ENCODE measurements at regions not wholly inside any gene's neighbourhood (a gene's known extent, or its start where the extent isn't known, plus 50 kb on each side); places are given as distances from the start of the nearest gene placed in this dataset.

GRCh38 chr10:44589181-44589943 is 204.5 kb upstream of the CXCL12 start:
- H3K9ac ChIP-seq = no peak overlapping the region
- H3K9me3 ChIP-seq = no peaks in the 10 kb centered on the region
- TF ChIP-seq Cebpa-rat (IDR thresholded peaks at IDR 0.05) = no peak
- no peak overlapping the region for H3K4me2 ChIP-seq
- H3K4me3 ChIP-seq = no peak overlapping the region
- H3K4me1 ChIP-seq = no peaks in the 10 kb centered on the region
- H3K27me3 ChIP-seq = no peaks in the 10 kb centered on the region
- no peaks in the 10 kb centered on the region for H4K20me1 ChIP-seq
- H3K27ac ChIP-seq = no peak overlapping the region
- no peaks in the 10 kb centered on the region for H3K36me3 ChIP-seq

GRCh38 chr10:44589944-44590449 is 205.1 kb upstream of the CXCL12 start:
- Histone ChIP-seq H3K4me3 (no peak overlapping the region), H3K36me3 (no peaks in the 10 kb centered on the region), H3K9me3 (no peaks in the 10 kb centered on the region), H3K27ac (no peak overlapping the region), H3K27me3 (no peaks in the 10 kb centered on the region), H3K4me1 (no peaks in the 10 kb centered on the region), H3K4me2 (no peak overlapping the region), H3K9ac (no peak overlapping the region), H4K20me1 (no peaks in the 10 kb centered on the region)
- TF ChIP-seq Cebpa-rat (IDR thresholded peaks at IDR 0.05) = no peak

GRCh38 chr10:44591911-44592310 is 207.0 kb upstream of the CXCL12 start:
- no peaks in the 10 kb centered on the region for H3K4me1 ChIP-seq
- H3K36me3 ChIP-seq = no peaks in the 10 kb centered on the region
- H3K9ac ChIP-seq = no peak overlapping the region
- no peak overlapping the region for H3K4me2 ChIP-seq
- TF ChIP-seq Cebpa-rat (IDR thresholded peaks at IDR 0.05) = no peak
- no peaks in the 10 kb centered on the region for H4K20me1 ChIP-seq
- no peak overlapping the region for H3K4me3 ChIP-seq
- H3K27ac ChIP-seq = no peak overlapping the region
- no peaks in the 10 kb centered on the region for H3K9me3 ChIP-seq
- H3K27me3 ChIP-seq = no peaks in the 10 kb centered on the region

- H3K36me3 ChIP-seq = no peaks in the 10 kb centered on the region
- H3K4me1 ChIP-seq = no peaks in the 10 kb centered on the region
- no peak overlapping the region for H3K4me3 ChIP-seq
- H3K9me3 ChIP-seq = no peaks in the 10 kb centered on the region
- no peak overlapping the region for H3K27ac ChIP-seq
- TF ChIP-seq Cebpa-rat (IDR thresholded peaks at IDR 0.05) = no peak
- no peaks in the 10 kb centered on the region for H3K27me3 ChIP-seq
- H3K4me2 ChIP-seq = no peak overlapping the region
- H4K20me1 ChIP-seq = no peaks in the 10 kb centered on the region
- H3K9ac ChIP-seq = no peak overlapping the region
These were observed 209.1 kb upstream of the CXCL12 start for GRCh38 chr10:44593952-44594351.

- H3K36me3 ChIP-seq = no peaks in the 10 kb centered on the region
- H3K4me2 ChIP-seq = no peak overlapping the region
- no peaks in the 10 kb centered on the region for H3K4me1 ChIP-seq
- H4K20me1 ChIP-seq = no peaks in the 10 kb centered on the region
- H3K9ac ChIP-seq = no peak overlapping the region
- no peak for TF ChIP-seq Cebpa-rat (IDR thresholded peaks at IDR 0.05)
- H3K27me3 ChIP-seq = no peaks in the 10 kb centered on the region
- no peak overlapping the region for H3K27ac ChIP-seq
- H3K4me3 ChIP-seq = no peak overlapping the region
- H3K9me3 ChIP-seq = no peaks in the 10 kb centered on the region
These were observed 222.2 kb upstream of the CXCL12 start for GRCh38 chr10:44607116-44607515.

- no peaks in the 10 kb centered on the region for H3K36me3 ChIP-seq
- H3K9me3 ChIP-seq = no peaks in the 10 kb centered on the region
- no peaks in the 10 kb centered on the region for H3K27me3 ChIP-seq
- no peak overlapping the region for H3K27ac ChIP-seq
- H3K4me3 ChIP-seq = no peak overlapping the region
- no peak overlapping the region for H3K4me2 ChIP-seq
- no peaks in the 10 kb centered on the region for H4K20me1 ChIP-seq
- no peak overlapping the region for H3K9ac ChIP-seq
- no peaks in the 10 kb centered on the region for H3K4me1 ChIP-seq
- no peak for TF ChIP-seq Cebpa-rat (IDR thresholded peaks at IDR 0.05)
These were observed 234.0 kb upstream of the CXCL12 start for GRCh38 chr10:44618910-44619309.

- Histone ChIP-seq H3K4me2 (no peak overlapping the region), H3K27me3 (no peaks in the 10 kb centered on the region), H3K27ac (no peak overlapping the region), H3K4me1 (no peaks in the 10 kb centered on the region), H3K36me3 (no peaks in the 10 kb centered on the region), H3K4me3 (no peak overlapping the region), H3K9me3 (no peaks in the 10 kb centered on the region), H3K9ac (no peak overlapping the region), H4K20me1 (no peaks in the 10 kb centered on the region)
- no peak for TF ChIP-seq Cebpa-rat (IDR thresholded peaks at IDR 0.05)
These were observed 234.6 kb upstream of the CXCL12 start for GRCh38 chr10:44619521-44619920.

- H3K4me1 ChIP-seq = no peaks in the 10 kb centered on the region
- no peak for TF ChIP-seq Cebpa-rat (IDR thresholded peaks at IDR 0.05)
- no peak overlapping the region for H3K4me3 ChIP-seq
- no peaks in the 10 kb centered on the region for H4K20me1 ChIP-seq
- H3K4me2 ChIP-seq = no peak overlapping the region
- H3K36me3 ChIP-seq = no peaks in the 10 kb centered on the region
- H3K9me3 ChIP-seq = no peaks in the 10 kb centered on the region
- no peak overlapping the region for H3K9ac ChIP-seq
- H3K27ac ChIP-seq = no peak overlapping the region
- no peaks in the 10 kb centered on the region for H3K27me3 ChIP-seq
These were observed 235.1 kb upstream of the CXCL12 start for GRCh38 chr10:44619975-44620374.

GRCh38 chr10:44627591-44628354 is 242.9 kb upstream of the CXCL12 start:
- Histone ChIP-seq H3K27me3 (no peaks in the 10 kb centered on the region), H3K4me1 (no peaks in the 10 kb centered on the region), H3K9ac (no peak overlapping the region), H3K4me2 (no peak overlapping the region), H4K20me1 (no peaks in the 10 kb centered on the region), H3K4me3 (no peak overlapping the region), H3K36me3 (no peaks in the 10 kb centered on the region), H3K27ac (no peak overlapping the region), H3K9me3 (peaks cover 4% of the 10 kb centered on the region; the same call in 1 of the 2 replicates)
- TF ChIP-seq Cebpa-rat (IDR thresholded peaks at IDR 0.05) = no peak

- no peaks in the 10 kb centered on the region for H4K20me1 ChIP-seq
- H3K4me3 ChIP-seq = no peak overlapping the region
- no peaks in the 10 kb centered on the region for H3K27me3 ChIP-seq
- no peak overlapping the region for H3K9ac ChIP-seq
- no peaks in the 10 kb centered on the region for H3K4me1 ChIP-seq
- H3K27ac ChIP-seq = no peak overlapping the region
- no peak for TF ChIP-seq Cebpa-rat (IDR thresholded peaks at IDR 0.05)
- H3K36me3 ChIP-seq = no peaks in the 10 kb centered on the region
- H3K4me2 ChIP-seq = no peak overlapping the region
- peaks cover 13% of the 10 kb centered on the region for H3K9me3 ChIP-seq
These were observed 244.0 kb upstream of the CXCL12 start for GRCh38 chr10:44628921-44629320.

All from BLaER1 (cell line).